Choroid plexus epithelial cell (primary cell): ENCODE measurements at regions not wholly inside any gene's neighbourhood (a gene's known extent, or its start where the extent isn't known, plus 50 kb on each side); places are given as distances from the start of the nearest gene placed in this dataset.

Experiments used
- DNase-seq: peaks from one replicate; pipeline ENCODE4 v3.0.0-alpha.2; 2010; ENCODE audit warnings: low read depth
- H3K4me3 ChIP-seq: 2 replicates; pipeline ENCODE4 v1.5.1; 2011; ENCODE audit warnings: low read depth, mild to moderate bottlenecking, control low read depth, low read length, moderate library complexity
- CTCF ChIP-seq: conservative IDR thresholded peaks from 2 replicates; pipeline ENCODE4 v1.5.1; 2011; ENCODE audit warnings: low read depth, mild to moderate bottlenecking, control low read depth, inconsistent platforms, low read length, moderate library complexity

GRCh38 chr12:84305144-84305543 is 607.5 kb downstream of the SLC6A15 start:
- peak; percentile 40 for DNase-seq
- H3K4me3 ChIP-seq: no peak overlapping the region
- no peak for TF ChIP-seq CTCF

GRCh38 chr12:84294246-84294645 is 618.4 kb downstream of the SLC6A15 start:
- H3K4me3 ChIP-seq: no peak overlapping the region
- no peak for DNase-seq
- TF ChIP-seq CTCF: no peak

DNA sequence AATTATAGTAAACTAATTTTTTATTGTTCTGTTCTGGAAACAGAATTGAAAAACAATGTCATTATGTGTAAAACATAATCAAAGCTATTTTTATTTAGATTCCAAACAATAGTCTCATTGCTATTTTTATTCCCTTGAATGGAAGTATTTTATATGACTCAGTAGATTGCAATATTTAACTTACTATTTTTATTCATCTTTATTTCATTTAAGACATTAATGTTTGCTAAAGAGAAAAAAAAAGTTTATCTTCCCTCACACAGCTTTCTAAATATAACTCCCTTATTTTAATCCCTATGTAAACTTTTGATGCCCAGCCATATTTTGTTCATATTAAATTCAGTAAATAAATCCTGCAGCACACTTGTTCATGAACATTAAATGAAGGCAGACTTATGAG is 622.4 kb downstream of the SLC6A15 start:
- no peak for TF ChIP-seq CTCF
- DNase-seq: no peak
- no peak overlapping the region for H3K4me3 ChIP-seq

DNA sequence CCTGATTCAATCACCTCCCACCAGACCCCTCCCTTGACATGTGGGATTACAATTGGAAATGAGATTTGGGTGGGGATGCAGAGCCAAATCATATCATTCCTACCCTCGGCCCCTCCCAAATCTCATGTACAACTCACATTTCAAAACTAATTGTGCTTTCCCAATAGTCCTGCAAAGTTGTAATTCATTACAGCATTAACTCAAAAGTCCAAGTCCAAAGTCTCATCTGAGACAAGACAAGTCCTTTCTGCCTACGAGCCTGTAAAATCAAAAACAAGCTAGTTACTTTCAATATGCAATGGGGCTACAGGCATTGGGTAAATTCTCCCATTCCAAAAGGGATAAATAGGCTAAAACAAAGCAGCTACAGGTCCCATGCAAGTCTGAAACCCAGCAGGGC is 634.6 kb downstream of the SLC6A15 start:
- H3K4me3 ChIP-seq: no peak overlapping the region
- no peak for DNase-seq
- no peak for TF ChIP-seq CTCF

DNA sequence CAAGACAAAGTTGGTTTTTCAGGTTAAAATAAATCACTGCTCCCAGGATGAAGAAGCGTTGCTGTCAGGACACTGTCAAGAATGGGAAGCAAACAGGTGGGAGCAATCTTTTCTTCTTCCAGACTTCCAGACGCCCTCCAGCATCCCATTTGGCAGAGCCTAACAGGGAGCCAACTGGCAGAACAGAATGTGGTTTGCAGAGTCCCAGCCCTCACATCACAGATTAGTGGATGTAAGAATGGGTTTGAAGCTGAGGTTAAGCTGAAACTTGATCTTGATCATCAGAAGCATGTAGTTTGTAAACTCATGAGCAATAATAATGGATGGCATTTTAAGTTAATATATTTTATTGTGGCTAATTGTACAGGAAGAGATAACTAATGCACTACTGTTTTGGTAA is 636.4 kb downstream of the SLC6A15 start:
- H3K4me3 ChIP-seq: no peak overlapping the region
- no peak for TF ChIP-seq CTCF
- DNase-seq: peak; percentile 2

DNA sequence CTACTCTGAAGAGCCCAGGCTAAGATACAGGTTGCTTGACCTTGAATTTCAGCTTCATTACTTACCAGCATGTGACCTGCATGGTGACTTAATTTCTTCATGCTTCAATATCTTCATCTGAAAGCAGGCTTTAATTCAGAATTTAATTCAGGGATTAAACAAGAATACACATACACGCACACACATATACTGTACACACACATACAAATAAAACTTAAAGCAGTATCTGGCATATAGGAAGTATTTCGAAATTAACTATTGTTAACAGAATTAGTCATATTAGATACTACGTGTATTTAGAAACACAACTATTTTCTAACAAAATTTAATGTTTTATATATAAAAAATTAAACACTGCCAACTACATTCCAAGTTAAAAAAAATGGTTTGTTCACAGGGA is 640.3 kb downstream of the SLC6A15 start:
- no peak for TF ChIP-seq CTCF
- DNase-seq: no peak
- no peak overlapping the region for H3K4me3 ChIP-seq

- no peak for TF ChIP-seq CTCF
- no peak for DNase-seq
- no peak overlapping the region for H3K4me3 ChIP-seq
These were observed 642.0 kb downstream of the SLC6A15 start for GRCh38 chr12:84270470-84271140.
